Trophoblast cell (in vitro differentiated cells and primary cell): ENCODE measurements at regions not wholly inside any gene's neighbourhood (a gene's known extent, or its start where the extent isn't known, plus 50 kb on each side); places are given as distances from the start of the nearest gene placed in this dataset.
"Not testable (repeated sequence)": the region's sequence is repeated elsewhere in the genome, so short reads cannot be mapped to it uniquely, and the experiment has no call there.

ENCODE experiments used
- DNase-seq, 2 donors: peaks; one replicate each; pipeline ENCODE4 v3.0.0-alpha.2; 2016
- H2AFZ ChIP-seq: 2 replicates; pipeline ENCODE4 v1.6.1; 2013; ENCODE audit warnings: low read length, moderate library complexity, mild to moderate bottlenecking; ENCODE audit not compliant: insufficient read depth, poor library complexity
- H2AK5ac ChIP-seq: 2 replicates; pipeline ENCODE4 v1.6.1; 2013; ENCODE audit warnings: mild to moderate bottlenecking, low read length
- H2BK120ac ChIP-seq: 2 replicates; pipeline ENCODE4 v1.6.1; 2013; ENCODE audit warnings: low read length, mild to moderate bottlenecking, moderate library complexity; ENCODE audit not compliant: insufficient read depth, poor library complexity
- H2BK12ac ChIP-seq: 2 replicates; pipeline ENCODE4 v1.6.1; 2013; ENCODE audit warnings: mild to moderate bottlenecking, low read length, moderate library complexity
- H2BK5ac ChIP-seq: 2 replicates; pipeline ENCODE4 v1.6.1; 2013; ENCODE audit warnings: low read length, low read depth, moderate library complexity, mild to moderate bottlenecking; ENCODE audit not compliant: poor library complexity
- H3K14ac ChIP-seq: 2 replicates; pipeline ENCODE4 v1.6.1; 2013; ENCODE audit warnings: mild to moderate bottlenecking, low read length
- H3K18ac ChIP-seq: 2 replicates; pipeline ENCODE4 v1.6.1; 2013; ENCODE audit warnings: mild to moderate bottlenecking, low read length
- H3K23ac ChIP-seq: 2 replicates; pipeline ENCODE4 v1.6.1; 2013; ENCODE audit warnings: low read length
- H3K27ac ChIP-seq: 2 replicates; pipeline ENCODE4 v1.5.1; 2013; ENCODE audit warnings: low read depth, mild to moderate bottlenecking, inconsistent platforms, low read length, moderate library complexity
- H3K27me3 ChIP-seq: 2 replicates; pipeline ENCODE4 v1.6.1; 2013; ENCODE audit warnings: inconsistent platforms, mild to moderate bottlenecking, low read length, moderate library complexity; ENCODE audit not compliant: insufficient read depth
- H3K36me3 ChIP-seq, 2 experiments: 1 replicate in 1 of 2; 2 replicates in 1 of 2; pipeline ENCODE4 v1.6.1; 2013; ENCODE audit warnings: low read length in 2 of 2, mild to moderate bottlenecking in 2 of 2, moderate library complexity in 1 of 2; ENCODE audit not compliant: insufficient read depth in 2 of 2, control insufficient read depth in 1 of 2
- H3K4ac ChIP-seq: 2 replicates; pipeline ENCODE4 v1.6.1; 2013; ENCODE audit warnings: low read depth, mild to moderate bottlenecking, low read length, moderate library complexity
- H3K4me1 ChIP-seq, 2 experiments: 1 replicate in 1 of 2; 2 replicates in 1 of 2; pipeline ENCODE4 v1.6.1; 2013; ENCODE audit warnings: low read length in 2 of 2, mild to moderate bottlenecking in 2 of 2, moderate library complexity in 1 of 2; ENCODE audit not compliant: insufficient read depth in 2 of 2, control insufficient read depth in 1 of 2
- H3K4me2 ChIP-seq: 2 replicates; pipeline ENCODE4 v1.6.1; 2013; ENCODE audit warnings: inconsistent platforms, mild to moderate bottlenecking, low read length, moderate library complexity
- H3K4me3 ChIP-seq: 2 replicates; pipeline ENCODE4 v1.5.1; 2013; ENCODE audit warnings: mild to moderate bottlenecking, low read depth, low read length, inconsistent platforms
- H3K79me1 ChIP-seq: one replicate; pipeline ENCODE4 v1.6.1; 2013; ENCODE audit warnings: low read length
- H3K79me2 ChIP-seq: 2 replicates; pipeline ENCODE4 v1.6.1; 2013; ENCODE audit warnings: low read length, mild to moderate bottlenecking; ENCODE audit not compliant: control insufficient read depth, insufficient read depth, poor library complexity
- H3K9ac ChIP-seq: 2 replicates; pipeline ENCODE4 v1.6.1; 2013; ENCODE audit warnings: mild to moderate bottlenecking, low read length
- H3K9me3 ChIP-seq: 2 replicates; pipeline ENCODE4 v1.6.1; 2013; ENCODE audit warnings: low read depth, mild to moderate bottlenecking, control low read depth, inconsistent platforms, low read length; ENCODE audit not compliant: insufficient read depth
- H4K12ac ChIP-seq: 2 replicates; pipeline ENCODE4 v1.6.1; 2013; ENCODE audit warnings: low read depth, mild to moderate bottlenecking, low read length, moderate library complexity
- H4K8ac ChIP-seq: 2 replicates; pipeline ENCODE4 v1.6.1; 2013; ENCODE audit warnings: low read depth, mild to moderate bottlenecking, low read length, moderate library complexity
- H4K91ac ChIP-seq: one replicate; pipeline ENCODE4 v1.6.1; 2013; ENCODE audit warnings: low read depth, mild to moderate bottlenecking, low read length, moderate library complexity
- WGBS: extraction: QIAGEN DNeasy Blood & Tissue Kit; methylation state at CpG from one replicate; pipeline ENCODE4 v1.1.7; 2013; ENCODE audit warnings: missing lambda C conversion rate; ENCODE audit not compliant: insufficient read length, insufficient coverage; ENCODE audit errors: extremely low coverage; 5-methylcytosine and 5-hydroxymethylcytosine counted together

GRCh38 chr10:4221310-4221709 lies 436.3 kb upstream of the KLF6 start:
- not testable (repeated sequence) for H3K4me1 ChIP-seq, H2BK5ac ChIP-seq, H3K4ac ChIP-seq, H4K12ac ChIP-seq, H4K8ac ChIP-seq, H3K79me1 ChIP-seq, H3K27me3 ChIP-seq, H3K27ac ChIP-seq, H3K4me3 ChIP-seq, H3K9ac ChIP-seq, H3K79me2 ChIP-seq, H2AK5ac ChIP-seq, H2BK12ac ChIP-seq, H3K4me2 ChIP-seq, H2BK120ac ChIP-seq, H3K9me3 ChIP-seq, H2AFZ ChIP-seq, H3K18ac ChIP-seq, DNase-seq, H3K14ac ChIP-seq, H3K23ac ChIP-seq, H3K36me3 ChIP-seq, H4K91ac ChIP-seq
- no CpG with 5 or more reads among the region's 2 CpGs for WGBS

GRCh38 chr10:4219901-4220300 lies 434.9 kb upstream of the KLF6 start:
- H3K14ac ChIP-seq: no peak overlapping the region
- no peak overlapping the region for H3K18ac ChIP-seq
- no CpG with 5 or more reads among the region's 4 CpGs for WGBS
- H4K12ac ChIP-seq: no peak overlapping the region
- no peak overlapping the region for H3K4ac ChIP-seq
- no peak overlapping the region for H4K8ac ChIP-seq
- no peak overlapping the region for H2BK120ac ChIP-seq
- H3K23ac ChIP-seq: no peak overlapping the region
- no peak overlapping the region for H2AK5ac ChIP-seq
- DNase-seq: no peak
- H2BK5ac ChIP-seq: no peak overlapping the region
- no peak overlapping the region for H2BK12ac ChIP-seq
- no peak overlapping the region for H2AFZ ChIP-seq
- H3K9ac ChIP-seq: no peak overlapping the region
- no peaks in the 10 kb centered on the region for H3K27me3 ChIP-seq
- H3K4me3 ChIP-seq: no peak overlapping the region
- H3K79me2 ChIP-seq: no peaks in the 10 kb centered on the region
- H3K9me3 ChIP-seq: no peaks in the 10 kb centered on the region
- no peak overlapping the region for H3K27ac ChIP-seq
- H3K36me3 ChIP-seq: no peaks in the 10 kb centered on the region
- H4K91ac ChIP-seq: no peak overlapping the region
- no peak overlapping the region for H3K4me2 ChIP-seq
- H3K4me1 ChIP-seq: no peaks in the 10 kb centered on the region
- no peaks in the 10 kb centered on the region for H3K79me1 ChIP-seq

GRCh38 chr10:4217653-4218052 lies 432.6 kb upstream of the KLF6 start:
- Histone ChIP-seq H4K12ac (no peak overlapping the region), H3K79me2 (no peaks in the 10 kb centered on the region), H3K27ac (no peak overlapping the region), H4K8ac (no peak overlapping the region), H3K14ac (no peak overlapping the region), H3K4ac (no peak overlapping the region), H3K23ac (no peak overlapping the region), H3K18ac (no peak overlapping the region), H2BK120ac (no peak overlapping the region), H3K4me2 (no peak overlapping the region), H2AK5ac (no peak overlapping the region), H3K9me3 (no peaks in the 10 kb centered on the region), H3K27me3 (no peaks in the 10 kb centered on the region), H3K79me1 (no peaks in the 10 kb centered on the region), H2AFZ (no peak overlapping the region), H3K4me3 (no peak overlapping the region), H3K36me3 (no peaks in the 10 kb centered on the region), H3K9ac (no peak overlapping the region), H2BK12ac (no peak overlapping the region), H2BK5ac (no peak overlapping the region), H3K4me1 (no peaks in the 10 kb centered on the region), H4K91ac (no peak overlapping the region)
- no peak for DNase-seq
- whole genome bisulfite sequencing: no CpG with 5 or more reads among the region's 9 CpGs

GRCh38 chr10:4217187-4217586 lies 432.2 kb upstream of the KLF6 start:
- H2BK120ac ChIP-seq: no peak overlapping the region
- no peaks in the 10 kb centered on the region for H3K79me2 ChIP-seq
- no peak overlapping the region for H4K12ac ChIP-seq
- H2BK12ac ChIP-seq: no peak overlapping the region
- H3K4me3 ChIP-seq: no peak overlapping the region
- H3K23ac ChIP-seq: no peak overlapping the region
- H4K91ac ChIP-seq: no peak overlapping the region
- H3K4ac ChIP-seq: no peak overlapping the region
- H3K4me1 ChIP-seq: peaks cover 0 to 3% of the 10 kb centered on the region in 2 experiments
- no peaks in the 10 kb centered on the region for H3K36me3 ChIP-seq
- no peak overlapping the region for H3K14ac ChIP-seq
- H3K27me3 ChIP-seq: no peaks in the 10 kb centered on the region
- H2AK5ac ChIP-seq: no peak overlapping the region
- H3K79me1 ChIP-seq: no peaks in the 10 kb centered on the region
- H3K9me3 ChIP-seq: no peaks in the 10 kb centered on the region
- H3K27ac ChIP-seq: no peak overlapping the region
- no peak overlapping the region for H3K9ac ChIP-seq
- no peak overlapping the region for H3K4me2 ChIP-seq
- H2BK5ac ChIP-seq: no peak overlapping the region
- no peak for DNase-seq
- no CpG with 5 or more reads among the region's 5 CpGs for whole genome bisulfite sequencing
- H2AFZ ChIP-seq: no peak overlapping the region
- no peak overlapping the region for H4K8ac ChIP-seq
- no peak overlapping the region for H3K18ac ChIP-seq
